Cardiac muscle cell (in vitro differentiated cells and primary cell): ENCODE measurements at regions not wholly inside any gene's neighbourhood (a gene's known extent, or its start where the extent isn't known, plus 50 kb on each side); places are given as distances from the start of the nearest gene placed in this dataset.
A peak's percentile ranks its signal among the peaks of the same experiment; 100 is the strongest.

Experiments used
- DNase-seq, 2 donors: peaks; one replicate each; pipeline versions ENCODE4 v3.0.0 to v3.0.0-alpha.2; 2010 to 2017; ENCODE audit warnings: low read depth in 1 of 2, low spot score in 1 of 2
- H3K27ac ChIP-seq: fragments of 200-600 bp; sonication (generic); 2 replicates; pipeline ENCODE4 v1.5.1; 2016
- H3K27me3 ChIP-seq: fragments of 200-600 bp; sonication (generic); 2 replicates; pipeline ENCODE4 v1.6.0; 2016; ENCODE audit warnings: control low read depth
- H3K36me3 ChIP-seq: fragments of 200-600 bp; sonication (generic); 2 replicates; pipeline ENCODE4 v1.5.1; 2016; ENCODE audit warnings: control low read depth
- H3K4me1 ChIP-seq: fragments of 200-600 bp; sonication (generic); 2 replicates; pipeline ENCODE4 v1.8.1; 2017; ENCODE audit warnings: low read depth, mild to moderate bottlenecking, mixed run types
- H3K4me3 ChIP-seq: fragments of 200-600 bp; sonication (generic); 2 replicates; pipeline ENCODE4 v1.5.1; 2016; ENCODE audit warnings: mild to moderate bottlenecking
- H3K9me3 ChIP-seq: fragments of 200-600 bp; sonication (generic); 2 replicates; pipeline ENCODE4 v1.5.1; 2017; ENCODE audit warnings: low read depth, mild to moderate bottlenecking, control low read depth
- TF ChIP-seq, protein P1 (sequence below): IDR thresholded peaks from 2 replicates; pipeline ENCODE4 v1.5.1; 2012; ENCODE audit warnings: low read depth, mild to moderate bottlenecking, low read length

DNA sequence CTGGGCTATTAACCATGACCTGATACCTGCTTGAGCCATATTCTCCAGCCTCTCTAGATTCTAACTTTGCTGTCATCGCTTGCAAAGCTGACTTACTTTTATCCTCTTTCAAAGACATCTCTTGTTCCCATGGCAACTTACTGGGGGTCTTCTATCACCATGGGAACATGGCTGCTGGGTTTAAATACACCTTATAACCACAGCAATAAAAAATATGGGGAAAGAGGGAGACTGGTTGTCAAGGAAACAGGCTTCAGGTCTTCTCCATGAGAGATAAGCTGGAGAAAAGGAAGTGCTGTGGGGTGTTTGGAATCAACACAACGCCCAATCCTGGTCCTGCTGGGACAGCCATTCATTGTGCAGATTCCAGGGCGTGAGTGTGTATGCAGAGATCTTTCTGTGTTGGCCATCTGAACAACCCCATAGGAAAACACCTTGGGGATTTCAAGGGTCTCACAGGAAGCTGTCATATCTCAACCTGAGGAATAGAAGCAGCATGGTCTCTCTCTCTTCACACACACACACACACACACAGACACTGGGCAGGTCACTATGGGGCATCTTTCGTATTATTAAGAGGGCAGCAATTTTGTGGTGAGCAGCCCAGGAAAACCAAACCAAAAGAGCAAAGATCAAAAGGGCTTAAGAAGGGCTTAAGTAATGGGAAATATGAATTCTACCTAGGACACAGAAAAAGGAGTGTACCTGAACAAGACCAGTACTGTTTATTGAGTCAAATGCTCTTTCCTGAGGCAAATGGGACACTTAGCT, 344.7 kb upstream of the NCAM1 start:
- Histone ChIP-seq H3K36me3 (no peaks in the 10 kb centered on the region), H3K4me3 (no peak overlapping the region), H3K27ac (no peak overlapping the region), H3K4me1 (peaks cover 12% of the 10 kb centered on the region), H3K9me3 (no peaks in the 10 kb centered on the region), H3K27me3 (no peaks in the 10 kb centered on the region)
- DNase-seq, result no peak
- TF ChIP-seq, protein P1, sequence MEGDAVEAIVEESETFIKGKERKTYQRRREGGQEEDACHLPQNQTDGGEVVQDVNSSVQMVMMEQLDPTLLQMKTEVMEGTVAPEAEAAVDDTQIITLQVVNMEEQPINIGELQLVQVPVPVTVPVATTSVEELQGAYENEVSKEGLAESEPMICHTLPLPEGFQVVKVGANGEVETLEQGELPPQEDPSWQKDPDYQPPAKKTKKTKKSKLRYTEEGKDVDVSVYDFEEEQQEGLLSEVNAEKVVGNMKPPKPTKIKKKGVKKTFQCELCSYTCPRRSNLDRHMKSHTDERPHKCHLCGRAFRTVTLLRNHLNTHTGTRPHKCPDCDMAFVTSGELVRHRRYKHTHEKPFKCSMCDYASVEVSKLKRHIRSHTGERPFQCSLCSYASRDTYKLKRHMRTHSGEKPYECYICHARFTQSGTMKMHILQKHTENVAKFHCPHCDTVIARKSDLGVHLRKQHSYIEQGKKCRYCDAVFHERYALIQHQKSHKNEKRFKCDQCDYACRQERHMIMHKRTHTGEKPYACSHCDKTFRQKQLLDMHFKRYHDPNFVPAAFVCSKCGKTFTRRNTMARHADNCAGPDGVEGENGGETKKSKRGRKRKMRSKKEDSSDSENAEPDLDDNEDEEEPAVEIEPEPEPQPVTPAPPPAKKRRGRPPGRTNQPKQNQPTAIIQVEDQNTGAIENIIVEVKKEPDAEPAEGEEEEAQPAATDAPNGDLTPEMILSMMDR, result no peak

DNA sequence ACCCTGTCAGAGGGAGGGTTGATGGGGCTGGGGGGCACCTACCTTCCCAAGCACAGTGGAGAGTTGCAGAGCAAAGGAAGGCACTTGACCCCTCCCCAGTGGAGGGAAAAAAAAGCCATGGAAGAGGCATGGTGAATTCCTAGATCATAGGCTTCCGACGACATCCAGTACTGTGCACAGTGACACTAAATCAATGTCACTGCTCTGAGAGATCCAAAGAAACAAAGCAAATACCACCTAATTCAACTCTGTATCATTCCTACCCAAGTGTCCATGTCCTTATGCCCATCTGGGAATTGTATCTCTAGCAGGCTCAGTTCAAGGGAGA, 344.2 kb upstream of the NCAM1 start:
- Histone ChIP-seq H3K4me1 (peaks cover 12% of the 10 kb centered on the region), H3K9me3 (no peaks in the 10 kb centered on the region), H3K27ac (no peak overlapping the region), H3K36me3 (no peaks in the 10 kb centered on the region), H3K27me3 (no peaks in the 10 kb centered on the region), H3K4me3 (no peak overlapping the region)
- DNase-seq, result no peak
- TF ChIP-seq, protein P1, result no peak

DNA sequence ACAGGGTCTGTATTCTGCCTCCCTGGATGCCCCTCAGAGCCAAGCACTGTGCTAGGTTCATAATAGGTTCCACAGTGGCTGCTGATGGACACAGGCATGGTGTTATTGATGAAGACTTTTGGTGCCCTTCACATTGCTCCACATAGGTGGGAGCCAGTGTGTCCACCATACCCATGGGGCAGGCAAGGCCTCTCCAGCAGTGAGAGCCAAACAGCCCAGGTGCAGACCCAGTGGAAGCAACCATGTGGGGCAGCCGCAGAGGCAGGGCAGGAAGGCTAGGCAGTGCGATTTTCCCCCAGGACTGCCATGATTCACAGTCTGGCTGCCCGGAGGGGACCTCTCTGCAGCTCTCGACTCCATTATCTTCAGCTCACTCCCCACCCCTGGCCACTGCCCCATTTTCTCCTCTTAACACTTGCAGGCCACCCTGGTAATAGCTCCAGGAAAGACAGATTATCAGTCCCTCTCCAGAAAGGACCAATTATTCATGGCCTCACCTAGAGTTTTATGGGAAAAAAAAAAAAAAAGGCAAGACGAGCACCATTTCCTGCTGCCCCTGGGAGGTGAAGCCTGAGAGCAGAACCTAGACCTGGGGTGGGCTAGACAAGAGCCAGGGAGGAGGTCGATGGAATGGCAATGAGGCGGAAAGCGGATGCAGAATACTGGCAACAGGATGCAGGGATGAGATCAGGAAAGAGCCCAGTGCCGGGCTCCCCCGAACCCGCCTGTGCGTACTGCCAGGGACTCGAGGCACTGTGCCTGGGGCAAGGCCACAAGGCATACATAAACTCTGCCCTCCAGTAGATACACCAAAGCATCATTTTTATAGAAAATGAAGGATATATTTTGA, 343.0 kb upstream of the NCAM1 start:
- Histone ChIP-seq H3K27me3 (no peaks in the 10 kb centered on the region), H3K27ac (no peak overlapping the region), H3K9me3 (no peaks in the 10 kb centered on the region), H3K4me1 (peaks cover 7% of the 10 kb centered on the region), H3K4me3 (no peak overlapping the region), H3K36me3 (no peaks in the 10 kb centered on the region)
- TF ChIP-seq, protein P1, result no peak
- DNase-seq, result no peak

DNA sequence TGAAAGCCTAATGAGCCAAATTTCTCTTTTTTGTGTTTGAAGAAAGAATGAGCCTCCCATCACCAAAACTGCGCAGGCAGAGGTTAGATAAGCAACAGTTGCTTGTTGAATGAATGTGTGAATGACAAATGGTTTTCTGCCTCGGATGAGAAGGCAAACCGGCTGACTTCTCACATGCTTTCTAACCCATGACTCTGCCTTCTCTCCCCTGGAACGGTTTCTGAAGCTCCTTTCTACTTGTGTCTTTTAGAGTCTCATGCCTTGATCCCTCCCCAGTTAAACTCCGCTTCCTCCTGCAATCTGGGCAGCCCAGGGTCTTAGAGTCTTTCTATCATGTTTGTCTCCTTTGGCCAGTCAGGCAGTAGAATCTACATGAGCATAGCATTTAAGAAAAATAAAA, 342.1 kb upstream of the NCAM1 start:
- no peaks in the 10 kb centered on the region for H3K36me3 ChIP-seq
- no peak for DNase-seq
- no peaks in the 10 kb centered on the region for H3K27me3 ChIP-seq
- H3K4me3 ChIP-seq, result no peak overlapping the region
- H3K9me3 ChIP-seq, result no peaks in the 10 kb centered on the region
- TF ChIP-seq, protein P1, result no peak
- H3K27ac ChIP-seq, result no peak overlapping the region
- H3K4me1 ChIP-seq, result peaks cover 7% of the 10 kb centered on the region

- no peak overlapping the region for H3K27ac ChIP-seq
- peak in 1 of 2 donors; percentile 20 for DNase-seq
Measured at GRCh38 chr11:112620621-112621394, 340.4 kb upstream of the NCAM1 start.

More at GRCh38 chr11:112620621-112621394, 340.4 kb upstream of the NCAM1 start:
- H3K4me3 ChIP-seq, result no peak overlapping the region
- H3K9me3 ChIP-seq, result no peaks in the 10 kb centered on the region
- H3K27me3 ChIP-seq, result no peaks in the 10 kb centered on the region
- H3K4me1 ChIP-seq, result peaks cover 7% of the 10 kb centered on the region
- TF ChIP-seq, protein P1, result no peak
- no peaks in the 10 kb centered on the region for H3K36me3 ChIP-seq
